ENCODE measurements at regions not wholly inside any gene's neighbourhood (a gene's known extent, or its start where the extent isn't known, plus 50 kb on each side); places are given as distances from the start of the nearest gene placed in this dataset.

DNA sequence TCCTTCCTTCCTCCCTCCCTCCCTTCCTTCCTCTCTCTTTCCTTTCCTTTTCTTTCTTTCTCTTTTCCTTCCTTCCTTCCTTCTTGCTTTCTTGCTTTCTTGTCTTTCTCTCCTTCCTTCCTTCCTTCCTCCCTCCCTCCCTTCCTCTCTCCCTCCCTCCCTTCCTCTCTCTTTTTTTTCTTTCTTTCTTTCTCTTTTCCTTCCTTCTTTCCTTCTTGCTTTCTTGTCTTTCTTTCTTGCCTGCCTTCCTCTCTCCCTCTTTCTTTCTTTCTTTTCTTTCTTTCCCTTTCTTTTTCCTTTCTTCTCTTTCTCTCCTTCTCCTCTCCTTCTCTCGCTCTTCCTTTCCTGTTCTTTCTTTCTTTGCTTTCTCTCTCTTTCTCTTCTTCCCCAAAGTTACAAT is 728.4 kb upstream of the ADAMTS5 start:
- DNase-seq (no peak), ATAC-seq (no peak)
- intact Hi-C loops (cut with DNase I): loop anchor here (5.0 to 10.0 kb wide), 2 partner anchors 120 to 843 kb away; no protein-coding TSS in a partner anchor

DNA sequence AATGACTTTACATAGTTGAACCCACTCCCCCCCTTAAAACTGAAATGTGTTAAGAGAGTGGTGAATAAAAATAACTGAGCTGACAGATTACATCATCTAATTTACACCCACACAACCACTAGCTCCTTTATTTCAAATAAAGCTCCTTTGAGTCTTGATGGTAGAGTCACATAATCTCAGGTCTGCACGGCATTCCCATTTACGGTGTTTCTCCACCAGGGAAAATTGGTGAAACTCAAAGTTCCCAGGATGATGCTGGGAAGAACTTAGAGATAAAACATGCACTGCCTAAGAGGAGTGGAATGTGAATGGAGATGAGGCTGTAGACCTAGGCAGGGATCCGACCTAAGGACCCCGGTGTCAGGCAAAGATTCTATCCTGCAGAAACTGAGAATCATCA is 727.8 kb upstream of the ADAMTS5 start:
- DNase-seq (no peak), ATAC-seq (no peak)
- intact Hi-C loops (cut with DNase I): loop anchor here (5.0 to 10.0 kb wide), 2 partner anchors 120 to 842 kb away; no protein-coding TSS in a partner anchor

DNA sequence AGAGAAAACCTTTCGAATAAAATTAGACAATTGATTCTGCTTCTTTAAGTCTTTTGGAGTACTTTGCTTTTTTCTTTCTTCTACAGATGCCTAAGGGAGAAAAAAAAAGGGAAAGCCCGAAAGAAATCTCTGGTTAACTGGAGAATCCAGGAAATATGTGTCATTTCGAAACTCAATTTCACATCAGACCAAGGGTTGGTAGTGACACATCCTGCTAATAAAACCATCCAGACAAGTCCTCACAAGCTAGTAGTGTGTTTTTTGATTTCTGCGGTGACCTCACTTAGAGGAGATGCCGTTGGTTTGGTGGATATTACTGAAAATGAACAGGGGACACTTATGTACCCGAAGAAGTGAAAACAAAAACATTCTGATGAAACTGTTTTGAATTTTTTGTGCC is 726.5 kb upstream of the ADAMTS5 start:
- intact Hi-C loops (cut with DNase I): loop anchor here in 1 of 2 donors (10.0 kb wide), 1 partner anchor 119 kb away; no protein-coding TSS in a partner anchor
- DNase-seq: no peak
- no peak for ATAC-seq

DNA sequence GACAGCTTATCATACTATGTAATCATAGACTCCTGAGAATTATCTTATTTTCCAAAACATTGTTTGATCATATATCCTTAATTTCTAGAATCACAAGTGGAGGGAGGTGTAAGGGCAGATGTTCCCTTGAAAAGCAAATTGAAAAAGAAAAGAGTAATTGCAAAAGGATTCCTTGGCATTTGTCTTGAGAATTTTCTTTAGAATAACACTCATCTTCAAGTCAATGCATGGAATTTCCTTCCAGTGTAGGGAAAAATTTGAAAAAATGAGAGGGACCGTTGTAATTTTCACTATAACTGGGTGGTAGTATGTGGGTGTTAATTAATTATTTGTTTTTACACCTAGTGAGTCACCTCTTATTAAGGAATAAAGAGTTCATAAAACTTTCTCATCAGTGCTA is 724.6 kb upstream of the ADAMTS5 start:
- ATAC-seq (no peak), DNase-seq (no peak)
- intact Hi-C loops (cut with DNase I): loop anchor here in 1 of 2 donors (10.0 kb wide), 1 partner anchor 117 kb away; no protein-coding TSS in a partner anchor

DNA sequence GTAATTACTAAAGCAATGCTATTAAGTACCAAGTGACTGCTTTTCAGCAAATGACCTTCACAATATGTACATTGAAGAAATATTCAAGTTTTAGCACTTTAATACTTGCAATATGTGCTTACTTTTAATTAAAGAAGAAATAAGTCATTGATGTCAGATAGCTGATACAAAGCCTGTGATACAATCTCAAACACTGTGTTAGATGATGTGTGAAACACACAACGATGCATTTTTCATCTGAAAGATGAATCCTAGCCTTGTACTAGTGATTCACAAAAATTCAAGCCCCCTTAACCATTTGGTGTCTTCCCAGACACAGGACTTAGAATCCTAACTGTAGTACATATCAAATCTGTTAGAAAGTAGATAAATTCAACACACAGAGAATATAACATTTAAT is 724.1 kb upstream of the ADAMTS5 start:
- no peak for DNase-seq
- ATAC-seq: no peak
- intact Hi-C loops (cut with DNase I): loop anchor here in 1 of 2 donors (10.0 kb wide), 1 partner anchor 116 kb away; no protein-coding TSS in a partner anchor

DNA sequence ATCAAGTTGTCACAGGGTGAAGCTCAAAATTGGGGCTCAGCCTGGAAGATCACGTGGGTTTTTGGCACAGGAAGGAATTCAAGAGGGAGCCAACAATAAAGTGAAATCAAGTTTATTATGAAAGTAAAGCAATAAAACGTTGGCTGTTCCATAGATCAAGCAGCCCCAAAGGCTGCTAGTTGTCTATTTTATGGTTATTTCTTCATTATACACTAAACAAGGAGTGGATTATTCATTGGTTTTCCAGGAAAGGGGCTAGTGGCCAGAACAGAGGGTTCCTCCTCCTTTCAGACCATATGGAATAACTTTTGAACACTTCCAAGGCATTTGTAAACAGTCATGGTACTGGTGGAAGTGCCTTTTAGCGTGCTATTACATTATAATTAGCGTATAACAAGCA is 723.5 kb upstream of the ADAMTS5 start:
- intact Hi-C loops (cut with DNase I): loop anchor here in 1 of 2 donors (10.0 kb wide), 1 partner anchor 116 kb away; no protein-coding TSS in a partner anchor
- ATAC-seq (no peak), DNase-seq (no peak)

DNA sequence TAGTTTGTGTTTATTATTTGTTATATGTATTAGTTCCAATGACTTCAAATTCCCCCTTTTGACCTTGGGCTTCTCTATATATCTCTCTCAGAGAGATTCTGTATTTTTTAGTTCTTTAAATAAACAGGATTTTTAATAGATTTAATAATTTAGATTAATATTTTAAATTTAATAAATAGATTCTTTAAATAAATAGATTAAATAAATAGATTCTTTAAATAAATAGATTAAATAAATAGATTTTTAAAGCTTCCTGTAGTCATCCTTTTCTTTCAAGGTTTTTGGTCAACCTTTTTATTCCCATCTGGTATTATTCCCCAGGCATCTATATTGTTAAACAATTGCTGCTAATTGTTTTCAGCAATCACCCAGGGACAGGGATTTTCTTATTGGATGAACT is 721.9 kb upstream of the ADAMTS5 start:
- intact Hi-C loops (cut with DNase I): no loop called here
- no peak for ATAC-seq

DNA sequence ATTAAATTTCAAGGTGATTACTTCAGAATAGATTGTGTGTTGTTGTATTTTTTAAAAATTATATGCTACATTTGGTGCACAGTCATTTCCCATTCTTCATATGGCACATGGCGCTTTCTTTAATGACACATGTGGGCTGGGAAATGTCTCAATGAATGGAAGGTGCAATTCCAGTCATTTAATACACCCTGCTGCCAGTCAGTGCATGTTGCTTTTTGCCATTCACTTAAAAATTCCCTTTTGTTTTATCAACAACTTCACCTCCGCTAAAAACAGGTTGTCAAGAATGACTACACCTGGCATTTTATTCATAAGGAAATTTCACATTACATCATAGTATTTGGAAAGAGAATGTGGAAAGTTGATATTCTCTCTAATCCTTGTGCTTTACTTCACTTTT is 716.4 kb upstream of the ADAMTS5 start:
- no peak for DNase-seq
- ATAC-seq: no peak
- intact Hi-C loops (cut with DNase I): no loop called here

More for the DNA sequence above, 721.9 kb upstream of the ADAMTS5 start:
- no peak for DNase-seq

DNA sequence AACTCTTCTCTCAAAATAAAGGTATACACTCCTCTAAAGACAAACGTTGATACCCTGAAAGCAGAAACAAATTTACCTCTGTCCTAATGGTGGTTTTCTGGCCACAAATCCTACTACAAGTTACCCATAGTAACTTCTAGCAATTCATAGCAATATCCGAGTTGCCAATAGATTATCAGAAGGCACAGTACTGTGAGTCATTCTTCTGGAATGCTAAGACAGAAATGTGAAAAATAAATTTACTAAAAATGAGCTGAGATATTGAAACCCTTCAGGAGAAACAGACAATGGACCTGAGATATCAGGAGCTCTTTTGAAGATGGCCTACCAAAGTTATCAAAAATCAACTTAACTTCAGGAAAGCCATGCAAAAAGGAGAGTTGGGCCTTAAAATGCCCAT is 715.0 kb upstream of the ADAMTS5 start:
- peak in 1 of 2 donors; percentile 27 for ATAC-seq
- intact Hi-C loops (cut with DNase I): no loop called here
- no peak for DNase-seq

DNA sequence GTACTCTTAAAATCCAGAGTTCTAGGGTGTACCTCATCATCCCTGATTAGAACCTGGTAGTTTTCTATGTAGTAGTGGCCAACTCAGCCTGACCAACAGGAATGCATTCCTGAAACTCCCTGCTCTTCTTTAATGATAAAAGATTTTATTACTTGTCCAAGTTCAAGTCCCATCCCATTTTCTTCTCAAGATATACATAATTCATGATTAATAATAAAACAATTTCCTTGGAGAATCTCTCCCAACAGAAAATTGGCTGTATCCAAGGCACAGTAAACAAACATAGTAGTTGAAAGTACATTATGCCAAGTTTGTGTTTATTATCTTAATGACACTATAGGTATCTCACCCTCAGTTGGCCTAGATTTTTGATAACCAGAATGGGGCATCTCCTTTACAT is 714.1 kb upstream of the ADAMTS5 start:
- intact Hi-C loops (cut with DNase I): no loop called here
- DNase-seq (no peak), ATAC-seq (peak in 1 of 2 donors; percentile 41)

DNA sequence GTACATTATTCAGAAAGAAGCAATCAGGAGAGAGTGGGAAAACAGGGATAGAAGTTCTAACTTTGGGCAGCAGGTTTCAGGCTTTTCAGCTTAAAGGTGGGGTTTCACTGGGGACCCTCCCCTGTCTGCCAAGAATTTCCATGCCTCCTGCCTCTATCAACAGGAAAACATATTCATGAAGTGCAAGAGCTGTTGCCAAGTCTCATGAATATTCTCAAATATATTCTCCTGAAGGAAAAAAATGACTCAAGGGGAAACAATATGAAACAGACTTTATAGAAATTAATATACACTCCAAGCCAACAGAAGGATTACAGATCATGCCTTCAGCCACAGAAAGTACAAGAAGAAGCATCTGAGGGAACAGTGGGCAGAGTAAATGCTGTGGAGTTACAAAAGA is 713.3 kb upstream of the ADAMTS5 start:
- intact Hi-C loops (cut with DNase I): no loop called here
- no peak for ATAC-seq
- DNase-seq: no peak

DNA sequence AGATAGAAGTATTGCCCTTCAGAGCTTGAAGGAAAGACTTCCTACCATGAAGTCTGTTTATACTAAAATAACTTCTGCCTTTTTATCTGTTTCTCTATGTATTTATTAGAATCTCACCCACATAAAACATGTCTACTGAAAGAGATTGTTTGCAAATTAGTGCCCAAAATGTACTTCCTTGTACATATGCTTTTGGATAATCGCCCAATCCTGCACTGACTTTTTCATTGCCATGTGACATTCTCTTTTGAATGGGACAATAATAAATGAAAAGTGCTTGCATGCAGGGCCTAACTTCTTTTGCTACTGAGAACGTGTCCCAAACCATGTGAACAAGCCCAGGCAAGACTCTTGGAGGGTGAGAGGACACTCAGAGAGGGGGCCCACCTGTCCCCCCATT is 711.6 kb upstream of the ADAMTS5 start:
- no peak for DNase-seq
- ATAC-seq: no peak
- intact Hi-C loops (cut with DNase I): no loop called here

DNA sequence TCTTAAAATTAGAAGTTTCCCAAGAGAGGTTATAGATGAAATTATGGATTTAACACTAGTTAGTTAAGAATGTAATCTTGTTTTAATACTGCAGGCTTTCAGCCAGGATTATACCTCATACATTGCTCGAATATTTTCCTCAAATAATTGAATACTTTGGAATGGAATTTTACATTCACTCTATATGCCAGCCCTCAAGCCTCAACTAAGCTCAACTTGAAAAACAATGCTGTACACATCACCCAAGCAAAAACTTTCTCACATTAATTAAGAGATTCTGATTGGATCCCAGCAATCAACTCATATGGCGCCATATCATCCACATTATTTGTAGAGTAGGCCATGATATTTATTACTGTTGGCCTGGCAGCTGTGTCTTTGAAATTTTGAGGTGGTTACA is 710.7 kb upstream of the ADAMTS5 start:
- intact Hi-C loops (cut with DNase I): no loop called here

DNA sequence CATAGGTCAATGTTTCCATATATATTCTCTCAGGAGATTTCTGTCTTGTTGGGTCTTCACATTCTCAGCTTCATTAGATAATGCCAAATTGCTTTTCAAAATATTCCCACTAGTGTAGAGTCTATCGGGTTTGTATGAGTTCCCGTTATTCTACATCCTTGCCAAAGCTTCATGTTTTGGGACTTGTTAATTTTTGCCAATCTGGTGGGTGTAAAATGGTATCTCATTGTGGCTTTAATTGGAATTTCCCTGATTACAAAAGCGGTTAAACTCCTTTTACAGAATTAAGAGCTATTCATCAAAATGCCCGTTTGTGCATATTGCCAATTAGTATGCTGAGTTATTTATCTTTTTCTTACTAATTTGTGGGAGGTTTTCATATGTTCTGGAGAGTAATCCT is 708.4 kb upstream of the ADAMTS5 start:
- intact Hi-C loops (cut with DNase I): no loop called here
- DNase-seq: no peak
- ATAC-seq: no peak

More for the DNA sequence above, 710.7 kb upstream of the ADAMTS5 start:
- no peak for ATAC-seq
- no peak for DNase-seq

DNA sequence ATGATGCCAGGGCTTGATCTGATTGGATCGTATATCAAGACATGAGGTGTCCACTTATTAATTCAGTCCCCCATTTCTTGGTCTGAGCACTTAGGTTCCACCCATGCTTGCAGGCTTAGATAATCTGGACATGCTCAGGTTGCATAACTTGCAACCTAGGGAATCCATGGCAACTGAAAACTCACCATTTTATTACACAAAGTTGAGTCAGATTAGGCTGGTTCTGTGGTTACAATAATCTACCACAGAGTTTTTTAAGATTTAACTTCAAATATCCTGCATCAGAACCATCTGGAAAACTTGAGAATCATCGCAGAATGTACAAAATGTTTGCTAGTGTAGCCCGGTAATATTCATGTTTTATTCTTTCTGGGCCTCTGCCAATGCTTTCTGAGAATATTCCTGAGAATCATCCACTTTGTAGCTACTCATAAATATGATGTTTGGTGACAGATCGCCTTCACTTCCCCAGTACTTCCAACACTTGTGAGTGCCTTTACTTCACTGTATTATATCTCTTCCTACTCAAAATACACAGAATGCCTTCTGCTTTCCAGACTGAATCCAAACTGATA is 707.2 kb upstream of the ADAMTS5 start:
- DNase-seq (no peak), ATAC-seq (peak in 1 of 2 donors; percentile 63)
- intact Hi-C loops (cut with DNase I): no loop called here

DNA sequence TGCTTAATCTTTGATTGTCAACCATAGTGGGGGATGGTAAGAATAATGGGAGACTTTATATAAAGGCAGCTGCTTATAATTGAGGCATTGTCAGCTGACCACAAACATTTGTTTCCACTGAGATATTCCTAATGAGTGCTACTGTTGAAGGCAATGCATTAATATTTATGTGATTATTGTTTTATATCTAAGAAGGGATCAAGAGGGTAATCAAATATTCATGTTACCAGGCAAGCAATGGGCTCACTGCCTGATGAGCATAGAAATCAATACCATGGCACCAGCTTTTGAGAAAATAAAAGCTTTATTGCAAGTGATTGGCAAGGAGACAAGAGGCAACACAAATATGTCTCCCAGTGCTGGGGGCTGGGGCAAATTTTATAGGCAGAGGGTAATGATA is 706.7 kb upstream of the ADAMTS5 start:
- intact Hi-C loops (cut with DNase I): no loop called here
- ATAC-seq (no peak), DNase-seq (no peak)

DNA sequence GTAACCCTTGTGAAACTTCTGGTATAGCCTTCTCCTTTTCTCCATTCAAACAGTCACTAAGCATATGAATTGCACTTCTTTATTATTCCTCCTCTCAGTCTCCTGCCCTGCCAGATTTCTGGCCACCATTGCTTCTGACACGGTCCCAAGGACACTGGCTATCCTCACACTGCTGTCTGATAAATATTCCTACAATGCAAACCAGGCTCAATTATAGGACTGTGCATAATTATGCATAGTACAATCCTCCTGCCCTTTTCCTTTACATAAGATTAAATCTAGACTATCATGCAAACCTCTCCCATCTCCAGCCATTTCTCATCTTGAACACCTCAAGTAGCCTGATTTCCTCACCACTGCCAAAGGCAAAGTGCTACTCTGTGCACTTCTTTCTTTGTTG is 704.3 kb upstream of the ADAMTS5 start:
- ATAC-seq: no peak
- intact Hi-C loops (cut with DNase I): no loop called here

DNA sequence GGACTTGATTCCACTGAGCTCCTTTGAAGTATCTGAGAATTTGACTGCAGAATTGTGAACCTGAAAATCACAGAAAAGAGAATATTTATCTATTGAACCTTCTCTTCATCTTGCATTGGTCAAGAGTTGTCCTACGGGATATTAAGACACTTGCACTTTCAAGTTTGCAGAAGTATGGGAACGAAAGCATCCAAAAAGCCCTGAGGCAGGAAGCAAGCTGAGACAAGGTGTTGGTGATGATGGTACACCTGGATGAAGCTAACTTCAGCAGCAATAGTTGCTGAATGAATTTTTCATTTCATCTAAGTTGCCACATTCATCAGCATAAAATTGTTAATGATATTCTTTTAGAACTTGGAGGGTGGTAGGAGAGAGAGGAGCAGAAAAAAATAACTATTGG is 686.6 kb upstream of the ADAMTS5 start:
- DNase-seq (no peak), ATAC-seq (no peak)
- intact Hi-C loops (cut with DNase I): no loop called here

More for the DNA sequence above, 704.3 kb upstream of the ADAMTS5 start:
- no peak for DNase-seq

DNA sequence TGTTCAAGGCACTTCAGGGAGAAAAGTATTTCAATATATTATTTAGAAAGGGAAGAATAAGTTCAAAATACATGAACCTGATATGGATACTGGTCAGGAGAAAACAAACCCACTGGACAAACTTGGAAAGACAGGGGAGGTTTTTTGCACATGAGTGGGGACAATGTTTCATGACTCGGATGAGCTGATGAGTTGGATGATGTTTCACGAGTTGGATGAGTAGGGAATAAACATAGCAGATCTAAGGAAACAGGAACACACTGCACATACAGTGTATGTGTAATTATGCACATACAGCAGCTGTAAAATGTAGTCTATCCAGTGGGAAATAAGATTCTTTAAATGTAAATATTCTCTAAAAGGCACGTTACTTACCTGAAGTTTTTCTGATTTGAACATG is 682.9 kb upstream of the ADAMTS5 start:
- intact Hi-C loops (cut with DNase I): no loop called here
- ATAC-seq: no peak
- DNase-seq: no peak

DNA sequence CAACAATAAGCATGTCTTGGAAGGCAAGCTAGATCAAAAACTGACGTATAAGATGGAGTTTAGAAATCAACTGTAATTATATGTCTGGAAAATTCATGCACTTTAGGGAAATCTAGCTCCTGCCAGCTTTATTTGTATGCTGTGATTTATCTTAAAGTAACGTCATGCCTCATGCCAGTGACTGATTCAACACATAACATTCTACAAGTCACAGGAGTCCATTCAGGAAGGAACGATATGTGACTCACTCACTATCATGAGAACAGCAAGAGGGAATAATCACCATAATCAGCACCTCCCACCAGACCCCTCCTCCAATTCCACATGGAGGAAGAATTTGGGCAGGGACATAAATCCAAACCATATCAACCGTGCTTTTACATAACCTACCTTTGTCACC is 682.4 kb upstream of the ADAMTS5 start:
- DNase-seq (no peak), ATAC-seq (no peak)
- intact Hi-C loops (cut with DNase I): no loop called here

DNA sequence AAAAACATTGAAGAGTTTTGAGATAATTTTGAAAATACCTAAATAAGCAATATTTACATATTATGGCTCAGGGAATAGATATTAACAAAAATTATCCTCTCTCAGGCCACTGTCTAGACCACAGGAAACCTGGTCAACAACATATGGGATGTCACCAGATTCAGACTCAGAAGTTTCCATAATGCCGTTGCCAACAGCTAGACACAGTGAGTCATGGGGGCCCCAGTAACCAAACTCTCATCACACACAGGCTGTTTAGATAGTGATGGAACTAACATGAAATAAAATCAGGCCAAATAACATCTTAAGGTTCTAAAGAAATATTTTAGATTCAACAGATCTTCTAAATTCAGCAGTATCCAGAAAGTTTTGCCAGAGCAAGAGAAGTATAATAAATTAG is 681.7 kb upstream of the ADAMTS5 start:
- peak in 1 of 2 donors; percentile 45 for ATAC-seq
- no peak for DNase-seq
- intact Hi-C loops (cut with DNase I): no loop called here

Data from left cardiac atrium (tissue), 4 donors.